ENCODE measurements at regions not wholly inside any gene's neighbourhood (a gene's known extent, or its start where the extent isn't known, plus 50 kb on each side); places are given as distances from the start of the nearest gene placed in this dataset.
A peak's percentile ranks its signal among the peaks of the same experiment; 100 is the strongest.

- TF ChIP-seq CTCF (IDR thresholded peaks at IDR 0.05 in 8 of 11, conservative IDR thresholded peaks at IDR 0.05 in 3 of 11) (peak in 3 of 11 experiments; percentile 17 to 32 (median 31)), POLR2AphosphoS5 (IDR thresholded peaks at IDR 0.05) (no peak)
Measured at GRCh38 chr6:133184798-133185372, 56.3 kb upstream of the EYA4 start.

All from spleen (tissue), 7 donors.